Heart right ventricle (tissue), 16 donors: ENCODE measurements at regions not wholly inside any gene's neighbourhood (a gene's known extent, or its start where the extent isn't known, plus 50 kb on each side); places are given as distances from the start of the nearest gene placed in this dataset.

ENCODE experiments used
- ATAC-seq, 8 donors: fragments of 200-7000 bp; cut with Tn5 transposase; one replicate each; pipeline ENCODE4 v1.9.1; 2020; ENCODE audit warnings: mild to moderate bottlenecking in 8 of 8, moderate library complexity in 8 of 8, moderate number of reproducible peaks in 1 of 8
- DNase-seq, 2 donors: peaks; one replicate each; pipeline ENCODE4 v3.0.0-alpha.2; 2020
- H3K27ac ChIP-seq, 10 donors: fragments of 200-600 bp; sonication (generic) in 2 of 10; one replicate each; pipeline versions ENCODE4 v1.5.0 to v1.8.0; 2020 to 2022; ENCODE audit warnings: mild to moderate bottlenecking in 3 of 10
- H3K27me3 ChIP-seq, 7 donors: fragments of 200-600 bp; one replicate each; pipeline ENCODE4 v1.8.0; 2021 to 2022; ENCODE audit warnings: mild to moderate bottlenecking in 2 of 7
- H3K36me3 ChIP-seq, 9 donors: fragments of 200-600 bp; sonication (generic) in 1 of 9; one replicate each; pipeline versions ENCODE4 v1.5.0 to v1.8.0; 2020 to 2022; ENCODE audit warnings: mild to moderate bottlenecking in 2 of 9
- H3K4me1 ChIP-seq, 9 donors: fragments of 200-600 bp; sonication (generic) in 1 of 9; one replicate each; pipeline versions ENCODE4 v1.5.0 to v1.8.0; 2020 to 2022; ENCODE audit warnings: mild to moderate bottlenecking in 4 of 9
- H3K4me3 ChIP-seq, 10 donors: fragments of 200-600 bp; sonication (generic) in 2 of 10; one replicate each; pipeline versions ENCODE4 v1.5.0 to v1.8.0; 2020 to 2022; ENCODE audit warnings: mild to moderate bottlenecking in 7 of 10, moderate library complexity in 2 of 10
- H3K9me3 ChIP-seq, 11 donors: fragments of 200-600 bp in 10 of 11; sonication (generic) in 2 of 11; one replicate each; pipeline versions ENCODE4 v1.5.0 to v1.8.0; 2013 to 2022; ENCODE audit warnings: mild to moderate bottlenecking in 2 of 11, control low read depth in 1 of 11, moderate library complexity in 1 of 11
- WGBS, 2 donors: extraction: QIAGEN DNeasy Blood & Tissue Kit; methylation state at CpG; one replicate each; pipeline ENCODE4 v1.1.7; 2013; ENCODE audit warnings: inconsistent platforms in 1 of 2; 5-methylcytosine and 5-hydroxymethylcytosine counted together
- intact Hi-C, 10 donors: fragments of 100-400 bp; cut with DNase I; formaldehyde crosslinking; loops; one replicate each; pipeline versions ENCODE4 v1.11.1 to v1.14.2; 2022
- TF ChIP-seq, protein P1 (sequence below), 9 donors: fragments of 200-600 bp; sonication (generic) in 2 of 9; IDR thresholded peaks; one replicate each; pipeline versions ENCODE4 v1.5.0 to v1.8.0; 2021 to 2022; ENCODE audit warnings: antibody characterized with exemption in 9 of 9, mild to moderate bottlenecking in 5 of 9, moderate library complexity in 1 of 9
- donor health status: Arrhythmogenic right ventricular cardiomyopathy.
- donor health status: ischemic (EF 13 %, LVEDD 7.1; RV severe dilation, severe dysfunction).
- donor health status: healthy with polysubstance abuse.
- donor health status: DM: no; HTN: yes; CAD: no.
- donor health status: DM: no; HTN: no; CAD: no.
- donor health status: ischemic (EF 25% LVEDD 6.9; RV normal size, moderate dysfunction).
- donor health status: ischemic (EF 25% LVEDD 5.7; RV mildly dilated, moderate dysfunction).
- donor health status: healthy.
- donor health status: DM: yes; HTN: yes; CAD: no.
- donor health status: Ischemic cardiomyopathy.
- donor health status: ischemic (EF 35%, LVEDD 5.7; RV mildly dilated, moderate dysfunction).
- donor health status: nonischemic (EF 11% LVEDD 7.7; RV severe dilation, severe dysfunction).
- donor health status: DM: yes; HTN: yes; CAD: no.
- donor health status: PGD.
- donor health status: ischemic (EF 29% LVEDD 5.4; RV normal size, mild dysfunction).
- donor health status: nonischemic (EF 23%, LVEDD 6.1; RV moderate dilation, normal function).

DNA sequence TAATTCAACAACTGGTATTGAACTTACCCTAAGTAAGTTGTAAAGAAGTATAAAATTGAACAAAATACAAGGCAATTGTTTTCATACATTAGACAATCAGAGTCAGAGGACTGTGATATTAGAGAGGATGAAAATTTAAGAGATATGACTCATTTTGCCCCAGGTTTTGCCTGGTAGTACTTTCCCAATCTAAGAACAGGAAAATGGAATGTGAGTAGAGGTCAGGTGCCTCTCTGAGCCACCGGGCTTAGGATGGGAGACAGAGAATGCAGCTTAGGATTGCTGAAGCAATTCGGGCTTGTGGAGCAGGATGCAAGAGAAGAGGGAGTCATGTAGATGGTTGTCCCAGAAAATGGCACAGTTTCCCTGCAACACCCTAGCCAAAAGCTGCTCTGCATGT lies 219.7 kb upstream of the CHST9 start:
- no peak for ATAC-seq
- 71 to 77% methylated on average over 2 of the region's 2 CpGs for WGBS, 2 donors
- no peaks in the 10 kb centered on the region for H3K27me3 ChIP-seq
- no peaks in the 10 kb centered on the region for H3K9me3 ChIP-seq
- H3K4me1 ChIP-seq: no peaks in the 10 kb centered on the region
- intact Hi-C loops: no loop called here
- no peak for DNase-seq
- H3K36me3 ChIP-seq: no peaks in the 10 kb centered on the region
- no peak overlapping the region for H3K27ac ChIP-seq
- TF ChIP-seq, protein P1, sequence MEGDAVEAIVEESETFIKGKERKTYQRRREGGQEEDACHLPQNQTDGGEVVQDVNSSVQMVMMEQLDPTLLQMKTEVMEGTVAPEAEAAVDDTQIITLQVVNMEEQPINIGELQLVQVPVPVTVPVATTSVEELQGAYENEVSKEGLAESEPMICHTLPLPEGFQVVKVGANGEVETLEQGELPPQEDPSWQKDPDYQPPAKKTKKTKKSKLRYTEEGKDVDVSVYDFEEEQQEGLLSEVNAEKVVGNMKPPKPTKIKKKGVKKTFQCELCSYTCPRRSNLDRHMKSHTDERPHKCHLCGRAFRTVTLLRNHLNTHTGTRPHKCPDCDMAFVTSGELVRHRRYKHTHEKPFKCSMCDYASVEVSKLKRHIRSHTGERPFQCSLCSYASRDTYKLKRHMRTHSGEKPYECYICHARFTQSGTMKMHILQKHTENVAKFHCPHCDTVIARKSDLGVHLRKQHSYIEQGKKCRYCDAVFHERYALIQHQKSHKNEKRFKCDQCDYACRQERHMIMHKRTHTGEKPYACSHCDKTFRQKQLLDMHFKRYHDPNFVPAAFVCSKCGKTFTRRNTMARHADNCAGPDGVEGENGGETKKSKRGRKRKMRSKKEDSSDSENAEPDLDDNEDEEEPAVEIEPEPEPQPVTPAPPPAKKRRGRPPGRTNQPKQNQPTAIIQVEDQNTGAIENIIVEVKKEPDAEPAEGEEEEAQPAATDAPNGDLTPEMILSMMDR (IDR thresholded peaks at IDR 0.05): no peak
- no peak overlapping the region for H3K4me3 ChIP-seq

DNA sequence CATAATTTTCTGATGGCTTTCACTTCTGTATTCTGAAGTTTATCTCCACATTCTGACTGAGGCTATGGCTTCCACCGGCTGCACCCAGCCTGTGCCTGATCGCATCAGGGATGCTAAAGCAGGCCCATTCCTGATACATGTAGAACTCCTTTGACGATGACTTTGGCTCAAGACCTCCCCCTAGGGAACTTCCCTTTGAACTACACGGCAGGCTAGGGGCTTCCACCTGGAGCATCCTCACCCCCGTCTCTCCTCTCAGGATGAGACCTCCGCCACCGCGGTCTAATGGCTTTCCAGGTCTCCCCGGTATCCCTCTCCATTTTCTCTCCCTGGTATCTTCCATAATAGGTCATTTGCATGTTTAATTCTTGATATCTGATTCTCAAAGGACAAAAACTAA lies 214.9 kb upstream of the CHST9 start:
- H3K9me3 ChIP-seq: no peaks in the 10 kb centered on the region
- no peak for DNase-seq
- WGBS, 2 donors: 57 to 59% methylated on average over 9 of the region's 9 CpGs
- intact Hi-C loops: no loop called here
- no peaks in the 10 kb centered on the region for H3K36me3 ChIP-seq
- no peak for ATAC-seq
- H3K4me1 ChIP-seq: no peaks in the 10 kb centered on the region
- H3K4me3 ChIP-seq: no peak overlapping the region
- TF ChIP-seq, protein P1 (IDR thresholded peaks at IDR 0.05): no peak
- H3K27ac ChIP-seq: no peak overlapping the region
- no peaks in the 10 kb centered on the region for H3K27me3 ChIP-seq

DNA sequence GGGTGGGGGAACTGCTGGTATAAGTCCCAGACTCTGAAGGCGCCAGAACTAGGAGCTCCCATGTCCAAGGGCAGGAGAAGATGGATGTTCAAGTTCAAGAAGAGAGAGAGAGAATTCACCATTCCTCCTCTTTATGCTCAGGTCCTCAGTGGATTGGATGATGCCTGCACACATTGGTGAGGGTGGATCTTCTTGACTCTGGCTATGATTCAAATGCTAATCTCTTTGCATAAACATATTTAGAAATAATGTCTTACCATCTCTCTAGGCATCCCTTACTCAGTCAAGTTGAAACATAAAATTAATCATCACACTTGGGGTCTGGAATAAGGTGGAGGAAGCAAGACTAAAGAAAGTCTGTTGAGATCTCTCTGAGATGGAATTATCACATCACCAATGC lies 210.6 kb upstream of the CHST9 start:
- no peak for ATAC-seq
- H3K27me3 ChIP-seq: no peaks in the 10 kb centered on the region
- DNase-seq: no peak
- no peaks in the 10 kb centered on the region for H3K4me1 ChIP-seq
- no peaks in the 10 kb centered on the region for H3K9me3 ChIP-seq
- no peaks in the 10 kb centered on the region for H3K36me3 ChIP-seq
- intact Hi-C loops: no loop called here
- H3K27ac ChIP-seq: no peak overlapping the region
- 62 to 80% methylated on average over 1 of the region's 1 CpG for WGBS, 2 donors
- TF ChIP-seq, protein P1 (IDR thresholded peaks at IDR 0.05): no peak
- no peak overlapping the region for H3K4me3 ChIP-seq

DNA sequence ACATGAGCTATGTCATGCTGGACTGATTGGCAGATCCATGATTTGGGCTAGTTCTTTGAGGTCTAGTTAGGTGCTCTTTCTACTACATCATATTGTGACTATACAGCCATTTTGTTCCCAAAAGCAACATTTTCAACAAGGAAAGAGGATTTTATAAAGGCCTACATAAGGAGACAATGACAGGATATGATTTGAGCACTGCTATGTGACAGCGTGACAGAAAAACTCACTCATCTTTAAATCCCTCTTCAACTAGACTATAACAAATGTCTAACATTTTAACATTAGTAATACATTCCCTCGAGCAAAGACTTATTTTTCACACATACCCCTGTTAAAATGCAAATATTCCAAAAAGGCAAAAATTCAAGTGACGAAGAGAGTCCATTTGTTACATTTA lies 209.6 kb upstream of the CHST9 start:
- intact Hi-C loops: no loop called here
- Histone ChIP-seq H3K27me3 (no peaks in the 10 kb centered on the region), H3K27ac (no peak overlapping the region), H3K9me3 (peaks cover 0 to 9% (median 0%) of the 10 kb centered on the region in 11 donors), H3K4me1 (no peaks in the 10 kb centered on the region), H3K4me3 (no peak overlapping the region), H3K36me3 (no peaks in the 10 kb centered on the region)
- 71 to 74% methylated on average over 3 of the region's 3 CpGs for WGBS, 2 donors
- ATAC-seq (no peak), DNase-seq (no peak)
- TF ChIP-seq, protein P1 (IDR thresholded peaks at IDR 0.05): no peak
